Activated T-cell treated with anti-CD3 and anti-CD28 coated beads, Interleukin-2, amount 50 U/mL, for 1 hour (primary cell): ENCODE measurements at regions not wholly inside any gene's neighbourhood (a gene's known extent, or its start where the extent isn't known, plus 50 kb on each side); places are given as distances from the start of the nearest gene placed in this dataset.

Source experiments
- DNase-seq: peaks from one replicate; pipeline ENCODE4 v3.0.0-alpha.2; 2020

- no peak for DNase-seq
Measured at GRCh38 chr2:14684516-14684915, 52.0 kb downstream of the LRATD1 start.

GRCh38 chr2:14690926-14691325, 58.4 kb downstream of the LRATD1 start:
- no peak for DNase-seq

GRCh38 chr2:14693874-14694273, 61.4 kb downstream of the LRATD1 start:
- DNase-seq = no peak

- no peak for DNase-seq
Measured at GRCh38 chr2:14700753-14701152, 68.2 kb downstream of the LRATD1 start.

- DNase-seq = no peak
Measured at GRCh38 chr2:14702258-14702657, 69.7 kb downstream of the LRATD1 start.

GRCh38 chr2:14706201-14706600, 73.7 kb downstream of the LRATD1 start:
- DNase-seq = no peak

GRCh38 chr2:14712111-14712510, 79.6 kb downstream of the LRATD1 start:
- no peak for DNase-seq

GRCh38 chr2:14713248-14713647, 80.7 kb downstream of the LRATD1 start:
- DNase-seq = no peak

GRCh38 chr2:14715600-14715999, 83.1 kb downstream of the LRATD1 start:
- DNase-seq = no peak

- DNase-seq = no peak
Measured at GRCh38 chr2:14716319-14716718, 83.8 kb downstream of the LRATD1 start.

GRCh38 chr2:14717131-14717530, 84.6 kb downstream of the LRATD1 start:
- no peak for DNase-seq

GRCh38 chr2:14720319-14720718, 87.8 kb downstream of the LRATD1 start:
- no peak for DNase-seq

GRCh38 chr2:14720739-14721138, 88.2 kb downstream of the LRATD1 start:
- DNase-seq = no peak

GRCh38 chr2:14722904-14723570, 90.5 kb downstream of the LRATD1 start:
- no peak for DNase-seq

- no peak for DNase-seq
Measured at GRCh38 chr2:14723684-14724083, 91.2 kb downstream of the LRATD1 start.

GRCh38 chr2:14735696-14736095, 103.2 kb downstream of the LRATD1 start:
- DNase-seq = no peak

- no peak for DNase-seq
Measured at GRCh38 chr2:14737201-14737600, 104.7 kb downstream of the LRATD1 start.

GRCh38 chr2:14743861-14744260, 111.3 kb downstream of the LRATD1 start:
- DNase-seq = no peak

GRCh38 chr2:14745288-14746076, 113.0 kb downstream of the LRATD1 start:
- no peak for DNase-seq

- no peak for DNase-seq
Measured at GRCh38 chr2:14746133-14746532, 113.6 kb downstream of the LRATD1 start.

- DNase-seq = no peak
Measured at GRCh38 chr2:14747447-14747846, 114.9 kb downstream of the LRATD1 start.

- no peak for DNase-seq
Measured at GRCh38 chr2:14749884-14750283, 117.4 kb downstream of the LRATD1 start.

- no peak for DNase-seq
Measured at GRCh38 chr2:14750433-14750832, 117.9 kb downstream of the LRATD1 start.

- no peak for DNase-seq
Measured at GRCh38 chr2:14751581-14751980, 119.1 kb downstream of the LRATD1 start.

- DNase-seq = no peak
Measured at GRCh38 chr2:14752295-14752694, 119.8 kb downstream of the LRATD1 start.
